ENCODE measurements at regions not wholly inside any gene's neighbourhood (a gene's known extent, or its start where the extent isn't known, plus 50 kb on each side); places are given as distances from the start of the nearest gene placed in this dataset.

DNA sequence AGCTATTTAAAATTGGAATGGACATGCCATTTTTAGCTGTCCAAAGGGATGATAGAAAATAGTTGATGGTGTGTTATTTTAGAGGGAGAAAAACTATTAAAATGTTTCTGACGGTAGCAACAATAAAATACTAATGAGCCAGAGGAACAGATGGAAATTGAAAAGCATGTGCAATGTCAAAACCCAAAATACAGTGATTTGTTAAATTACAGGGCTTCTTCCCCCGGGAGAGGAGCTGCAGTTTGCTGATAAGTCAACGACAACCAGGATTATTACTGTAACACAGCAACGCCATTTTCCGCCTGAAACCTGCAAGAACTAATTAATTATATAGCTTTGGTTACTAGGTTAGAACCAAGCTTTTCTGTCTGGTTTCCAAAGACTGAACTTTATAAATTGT, 179.6 kb upstream of the SPTLC3 start:
- TF ChIP-seq, protein P1, sequence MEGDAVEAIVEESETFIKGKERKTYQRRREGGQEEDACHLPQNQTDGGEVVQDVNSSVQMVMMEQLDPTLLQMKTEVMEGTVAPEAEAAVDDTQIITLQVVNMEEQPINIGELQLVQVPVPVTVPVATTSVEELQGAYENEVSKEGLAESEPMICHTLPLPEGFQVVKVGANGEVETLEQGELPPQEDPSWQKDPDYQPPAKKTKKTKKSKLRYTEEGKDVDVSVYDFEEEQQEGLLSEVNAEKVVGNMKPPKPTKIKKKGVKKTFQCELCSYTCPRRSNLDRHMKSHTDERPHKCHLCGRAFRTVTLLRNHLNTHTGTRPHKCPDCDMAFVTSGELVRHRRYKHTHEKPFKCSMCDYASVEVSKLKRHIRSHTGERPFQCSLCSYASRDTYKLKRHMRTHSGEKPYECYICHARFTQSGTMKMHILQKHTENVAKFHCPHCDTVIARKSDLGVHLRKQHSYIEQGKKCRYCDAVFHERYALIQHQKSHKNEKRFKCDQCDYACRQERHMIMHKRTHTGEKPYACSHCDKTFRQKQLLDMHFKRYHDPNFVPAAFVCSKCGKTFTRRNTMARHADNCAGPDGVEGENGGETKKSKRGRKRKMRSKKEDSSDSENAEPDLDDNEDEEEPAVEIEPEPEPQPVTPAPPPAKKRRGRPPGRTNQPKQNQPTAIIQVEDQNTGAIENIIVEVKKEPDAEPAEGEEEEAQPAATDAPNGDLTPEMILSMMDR (IDR thresholded peaks at IDR 0.05; ENCODE audit: low read depth, low read length, poor library complexity, severe bottlenecking), result no peak
- no peak for TF ChIP-seq EZH2phosphoT487 (IDR thresholded peaks at IDR 0.05; ENCODE audit: borderline replicate concordance, low read length)

Data from DOHH2 (cell line).